GM13976 (cell line): ENCODE measurements at regions not wholly inside any gene's neighbourhood (a gene's known extent, or its start where the extent isn't known, plus 50 kb on each side); places are given as distances from the start of the nearest gene placed in this dataset.

Source experiments
- DNase-seq: peaks from one replicate; pipeline ENCODE4 v3.0.0; 2012; ENCODE audit warnings: low spot score
- in situ Hi-C: fragments of 300-500 bp; cut with MboI; formaldehyde crosslinking; loops from one replicate; pipeline ENCODE4 v1.12.0; 2022; ENCODE audit warnings: low sequenced_read_pairs, mixed read lengths, inconsistent platforms; ENCODE audit not compliant: unreplicated experiment
- TF ChIP-seq, protein P1 (sequence below): IDR thresholded peaks from 2 replicates; pipeline ENCODE4 v1.5.1; 2012; ENCODE audit warnings: borderline replicate concordance, mild to moderate bottlenecking; ENCODE audit not compliant: insufficient read depth; ENCODE audit errors: extremely low read depth, missing control alignments, control extremely low read depth

DNA sequence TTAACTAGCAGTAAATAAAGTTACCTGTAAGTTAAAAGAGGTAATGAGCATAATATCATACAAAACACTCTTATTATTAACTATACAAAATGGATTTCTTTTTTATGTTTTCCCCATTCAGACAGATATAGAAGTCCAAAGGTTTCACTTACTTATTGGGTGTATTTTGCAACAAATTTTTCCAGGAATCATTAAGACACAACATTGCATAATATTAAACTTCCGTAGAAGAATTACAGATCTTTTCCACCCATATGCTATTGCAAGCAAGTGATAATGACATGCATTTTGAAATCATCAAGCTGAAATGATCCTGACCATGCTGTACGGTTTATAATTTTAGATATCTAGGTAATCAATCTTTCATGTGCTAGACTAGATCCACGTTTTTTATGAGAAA lies 957.0 kb downstream of the NCAM2 start:
- DNase-seq: no peak
- in situ Hi-C loops: no loop called here
- TF ChIP-seq, protein P1, sequence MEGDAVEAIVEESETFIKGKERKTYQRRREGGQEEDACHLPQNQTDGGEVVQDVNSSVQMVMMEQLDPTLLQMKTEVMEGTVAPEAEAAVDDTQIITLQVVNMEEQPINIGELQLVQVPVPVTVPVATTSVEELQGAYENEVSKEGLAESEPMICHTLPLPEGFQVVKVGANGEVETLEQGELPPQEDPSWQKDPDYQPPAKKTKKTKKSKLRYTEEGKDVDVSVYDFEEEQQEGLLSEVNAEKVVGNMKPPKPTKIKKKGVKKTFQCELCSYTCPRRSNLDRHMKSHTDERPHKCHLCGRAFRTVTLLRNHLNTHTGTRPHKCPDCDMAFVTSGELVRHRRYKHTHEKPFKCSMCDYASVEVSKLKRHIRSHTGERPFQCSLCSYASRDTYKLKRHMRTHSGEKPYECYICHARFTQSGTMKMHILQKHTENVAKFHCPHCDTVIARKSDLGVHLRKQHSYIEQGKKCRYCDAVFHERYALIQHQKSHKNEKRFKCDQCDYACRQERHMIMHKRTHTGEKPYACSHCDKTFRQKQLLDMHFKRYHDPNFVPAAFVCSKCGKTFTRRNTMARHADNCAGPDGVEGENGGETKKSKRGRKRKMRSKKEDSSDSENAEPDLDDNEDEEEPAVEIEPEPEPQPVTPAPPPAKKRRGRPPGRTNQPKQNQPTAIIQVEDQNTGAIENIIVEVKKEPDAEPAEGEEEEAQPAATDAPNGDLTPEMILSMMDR: no peak

DNA sequence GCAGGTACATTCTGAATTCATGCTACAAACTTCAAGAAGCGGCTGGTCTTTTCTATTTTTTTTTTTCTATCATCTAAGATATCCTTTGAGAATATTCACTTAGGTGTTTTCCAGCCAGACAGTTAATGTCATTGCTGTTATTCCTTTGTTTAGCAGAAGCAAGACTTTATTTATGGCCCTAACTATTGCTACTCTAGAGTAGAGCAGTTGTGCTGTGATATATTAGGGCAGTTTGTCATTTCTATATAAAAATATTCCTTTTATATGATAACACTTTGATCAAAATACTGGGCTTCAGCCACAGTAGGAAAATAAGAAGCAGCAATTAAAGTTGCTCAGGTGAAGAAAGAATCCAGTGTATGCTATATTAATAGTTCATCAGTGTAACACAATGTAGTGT lies 959.3 kb downstream of the NCAM2 start:
- in situ Hi-C loops: no loop called here
- no peak for DNase-seq
- TF ChIP-seq, protein P1: no peak

DNA sequence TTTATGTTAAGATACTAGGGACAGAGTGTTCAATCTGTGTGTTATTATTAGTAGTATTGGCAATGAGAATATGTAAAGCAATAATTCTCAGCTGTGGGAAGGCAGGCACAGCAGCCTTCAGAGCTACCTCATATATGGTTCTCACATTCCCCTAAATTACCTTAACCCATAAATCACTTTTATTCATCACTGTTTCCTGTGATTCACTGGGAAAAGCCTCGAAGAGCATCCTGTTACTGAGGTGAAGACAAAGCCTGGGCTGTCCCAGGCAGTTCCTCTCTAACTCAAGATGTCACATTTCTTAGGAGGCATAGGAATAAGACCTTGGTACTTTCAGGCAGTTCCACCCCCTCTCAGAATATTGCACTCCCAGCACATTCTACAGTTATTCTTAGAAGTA lies 965.7 kb downstream of the NCAM2 start:
- in situ Hi-C loops: no loop called here
- TF ChIP-seq, protein P1: no peak
- no peak for DNase-seq

DNA sequence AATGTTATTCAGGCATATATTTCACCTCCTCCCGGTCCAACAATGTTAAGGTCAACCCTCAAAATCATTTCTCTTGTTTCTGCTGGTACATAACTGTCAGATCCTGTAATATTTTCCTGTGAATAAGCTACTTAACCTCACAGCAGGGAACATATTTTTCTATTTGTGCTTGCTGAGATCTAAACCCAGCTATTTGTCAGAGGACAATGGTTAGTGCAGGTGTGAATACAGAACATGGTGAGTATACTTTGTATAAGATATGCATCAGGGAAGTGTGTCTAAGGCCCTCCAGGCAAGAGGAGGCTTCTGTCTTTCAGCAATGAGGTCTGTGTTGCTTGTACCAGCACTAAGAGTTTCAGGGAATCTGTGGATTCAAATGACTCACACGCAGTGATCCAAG lies 970.6 kb downstream of the NCAM2 start:
- TF ChIP-seq, protein P1: no peak
- in situ Hi-C loops: no loop called here
- no peak for DNase-seq

DNA sequence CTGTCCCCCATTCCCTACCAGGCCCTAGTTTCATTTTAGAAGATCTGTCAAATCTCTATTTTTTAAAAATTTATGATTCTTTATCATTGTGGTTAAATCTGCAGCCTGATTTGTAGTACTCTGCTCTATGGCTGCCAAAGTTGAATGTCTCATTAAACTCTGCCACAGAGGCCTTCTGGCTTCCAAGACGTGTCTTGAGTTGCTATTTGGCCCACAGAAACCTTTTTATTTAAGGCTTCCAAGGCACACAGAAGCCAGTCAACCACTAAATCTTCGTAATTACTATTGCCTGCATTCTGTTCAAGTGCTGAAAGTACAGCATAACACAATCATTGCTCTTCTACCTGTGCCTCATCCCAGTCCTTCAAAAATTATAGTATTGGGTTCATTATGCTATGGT lies 971.0 kb downstream of the NCAM2 start:
- no peak for DNase-seq
- in situ Hi-C loops: no loop called here
- TF ChIP-seq, protein P1: no peak

DNA sequence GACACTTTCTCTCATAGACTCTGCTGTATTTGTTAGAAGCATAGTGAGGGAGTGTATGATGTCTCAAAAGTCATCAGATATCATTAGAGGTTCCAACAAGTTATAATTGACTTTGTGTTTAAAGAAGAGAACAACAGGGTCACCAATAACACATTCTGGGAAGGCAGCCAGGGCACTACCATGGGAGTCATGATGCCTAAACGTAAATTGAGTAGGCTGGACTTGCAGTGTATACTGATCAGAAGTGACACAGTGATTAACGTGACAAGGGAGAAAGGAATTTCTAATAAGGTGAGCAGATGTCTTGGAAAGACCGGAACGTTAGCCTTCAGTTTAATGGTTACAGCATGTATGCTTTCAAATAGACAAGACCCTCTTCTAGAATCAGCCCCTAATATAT lies 973.2 kb downstream of the NCAM2 start:
- in situ Hi-C loops: no loop called here
- DNase-seq: no peak
- TF ChIP-seq, protein P1: no peak

DNA sequence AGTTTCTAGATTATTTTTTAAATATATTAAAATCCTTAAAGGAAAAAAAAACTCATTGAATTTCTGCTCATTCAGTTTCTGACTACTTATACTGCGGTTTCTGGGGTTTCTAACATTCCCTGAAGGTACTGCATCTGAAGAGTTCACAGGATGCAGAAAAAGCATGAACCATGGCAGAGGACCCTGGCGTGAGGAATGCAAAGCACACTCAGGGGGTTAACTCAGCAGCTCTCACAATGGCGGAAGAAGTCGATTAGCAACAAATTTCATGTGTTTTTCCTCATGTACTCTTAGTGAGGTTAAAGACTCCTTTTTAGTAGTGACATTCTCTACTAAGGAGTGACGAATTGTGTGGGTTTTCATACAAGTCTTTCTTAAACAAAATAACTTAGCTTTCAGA lies 975.6 kb downstream of the NCAM2 start:
- TF ChIP-seq, protein P1: no peak
- in situ Hi-C loops: no loop called here

More for the DNA sequence above, 975.6 kb downstream of the NCAM2 start:
- DNase-seq: no peak
